ENCODE measurements at regions not wholly inside any gene's neighbourhood (a gene's known extent, or its start where the extent isn't known, plus 50 kb on each side); places are given as distances from the start of the nearest gene placed in this dataset.

- TF ChIP-seq CTCF (IDR thresholded peaks at IDR 0.05; ENCODE audit: low read depth, low read length, poor library complexity, severe bottlenecking): no peak
- TF ChIP-seq EZH2phosphoT487 (IDR thresholded peaks at IDR 0.05; ENCODE audit: borderline replicate concordance, low read length): no peak
Measured at GRCh38 chr13:23965346-23965745, 68.0 kb upstream of the C1QTNF9B start.
